Erythroblast (primary cell): ENCODE measurements at regions not wholly inside any gene's neighbourhood (a gene's known extent, or its start where the extent isn't known, plus 50 kb on each side); places are given as distances from the start of the nearest gene placed in this dataset.
"Not testable (repeated sequence)": the region's sequence is repeated elsewhere in the genome, so short reads cannot be mapped to it uniquely, and the experiment has no call there.

ENCODE experiments used
- DNase-seq, 2 experiments: peaks; one replicate each; lab custom pipeline; 2025; lab: John Stamatoyannopoulos, UW
- GATA1 ChIP-seq: IDR thresholded peaks from 2 replicates; pipeline ENCODE4 v1.6.1; 2011; ENCODE audit warnings: low read depth, mild to moderate bottlenecking, control low read depth, low read length, moderate library complexity
- POLR2A ChIP-seq: IDR thresholded peaks from 2 replicates; pipeline ENCODE4 v1.6.1; 2011; ENCODE audit warnings: mild to moderate bottlenecking, low read length

DNA sequence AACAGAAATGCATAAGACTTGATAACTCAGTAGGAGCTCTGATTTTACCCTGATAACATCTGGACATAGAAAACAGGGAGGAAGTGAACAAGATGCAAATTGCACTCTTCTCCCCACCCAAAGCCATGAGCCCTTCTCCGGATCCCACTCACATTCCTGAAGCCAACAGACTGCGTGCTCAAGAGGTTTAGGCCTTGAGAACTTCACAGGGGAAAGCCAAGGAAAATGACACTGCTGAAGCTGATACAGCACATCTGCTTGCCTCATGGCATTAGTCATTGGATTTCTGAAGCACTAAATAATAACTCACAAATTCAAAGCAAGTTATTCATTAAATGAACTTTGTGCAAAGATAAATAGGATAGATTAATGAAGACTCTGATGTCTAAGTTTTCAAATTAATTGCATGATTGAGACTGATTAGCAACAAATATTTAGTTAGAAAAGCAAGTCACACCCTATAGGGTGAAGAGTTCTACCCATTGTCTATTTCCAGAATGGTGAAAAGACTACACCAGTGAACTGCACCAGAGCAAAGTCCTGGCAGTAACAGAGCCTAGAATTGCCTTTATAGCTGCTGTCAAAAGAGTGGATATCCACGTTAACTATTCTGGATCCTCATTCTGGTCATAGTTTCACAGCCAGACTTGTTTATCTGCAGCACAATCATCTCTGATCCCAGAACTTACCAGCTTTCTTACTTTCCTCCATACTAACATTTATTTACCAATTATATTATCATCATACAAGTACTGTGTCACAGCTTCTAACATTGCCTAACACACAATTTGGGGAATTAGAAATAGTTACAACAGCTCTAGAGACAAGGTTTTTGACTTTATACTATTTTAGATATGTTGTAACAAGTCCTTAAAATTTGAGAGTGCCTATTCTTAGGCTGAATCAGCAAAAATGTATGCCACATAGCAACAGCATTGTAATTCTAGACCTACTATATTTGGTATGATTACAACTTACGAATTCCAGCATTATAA, 432.1 kb upstream of the RGMB start:
- TF ChIP-seq POLR2A (no peak), GATA1 (no peak)
- no peak for DNase-seq

DNA sequence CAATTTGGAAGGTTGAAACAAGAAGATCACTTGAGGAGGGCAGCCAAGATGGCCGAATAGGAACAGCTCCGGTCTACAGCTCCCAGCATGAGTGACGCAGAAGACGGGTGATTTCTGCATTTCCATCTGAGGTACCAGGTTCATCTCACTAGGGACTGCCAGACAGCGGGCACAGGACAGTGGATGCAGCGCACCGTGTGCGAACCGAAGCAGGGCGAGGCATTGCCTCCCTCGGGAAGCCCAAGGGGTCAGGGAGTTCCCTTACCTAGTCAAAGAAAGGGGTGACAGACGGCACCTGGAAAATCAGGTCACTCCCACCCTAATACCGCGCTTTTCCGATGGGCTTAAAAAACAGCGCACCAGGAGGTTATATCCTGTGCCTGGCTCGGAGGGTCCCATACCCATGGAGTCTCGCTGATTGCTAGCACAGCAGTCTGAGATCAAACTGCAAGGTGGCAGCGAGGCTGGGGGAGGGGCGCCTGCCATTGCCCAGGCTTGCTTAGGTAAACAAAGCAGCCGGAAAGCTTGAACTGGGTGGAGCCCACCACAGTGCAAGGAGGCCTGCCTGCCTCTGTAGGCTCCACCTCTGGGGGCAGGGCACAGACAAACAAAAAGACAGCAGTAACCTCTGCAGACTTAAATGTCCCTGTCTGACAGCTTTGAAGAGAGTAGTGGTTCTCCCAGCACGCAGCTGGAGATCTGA, 430.4 kb upstream of the RGMB start:
- DNase-seq: not testable (repeated sequence)

DNA sequence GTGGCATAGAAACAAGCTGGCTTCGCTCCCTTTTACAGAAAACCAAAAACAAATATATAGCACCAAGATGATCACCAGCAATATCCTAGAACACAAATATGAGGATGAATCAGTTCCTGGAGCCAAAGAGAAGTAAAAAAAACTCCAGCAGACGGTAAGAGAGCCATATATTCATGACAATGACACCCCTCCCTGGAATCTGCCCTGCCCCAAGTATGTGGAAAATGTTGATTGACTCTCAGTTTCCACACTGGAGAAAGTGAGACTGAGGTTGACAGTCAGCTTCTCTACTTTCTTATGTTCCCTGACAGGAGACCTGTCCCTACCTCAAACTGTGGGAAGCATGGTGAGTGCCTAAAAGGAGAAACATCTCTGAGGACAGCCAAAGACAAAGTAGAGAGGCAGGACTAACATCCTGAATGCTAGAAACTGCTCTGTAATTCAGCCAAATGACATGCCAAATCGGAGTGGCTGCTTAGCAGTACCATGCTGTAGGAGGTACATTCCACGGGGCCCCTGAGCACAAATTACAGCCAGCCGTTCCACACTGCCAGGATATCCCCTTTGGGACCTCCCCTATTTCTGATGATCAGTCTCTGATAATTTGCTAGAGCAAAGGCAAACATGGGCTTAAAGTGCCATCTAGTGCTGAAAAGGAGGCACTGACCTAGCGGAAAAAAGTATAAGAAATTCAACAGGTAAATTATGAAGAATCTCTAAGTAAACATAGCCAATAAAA, 424.0 kb upstream of the RGMB start:
- peak; percentile 1 to 16 for DNase-seq
- TF ChIP-seq POLR2A (no peak), GATA1 (no peak)

DNA sequence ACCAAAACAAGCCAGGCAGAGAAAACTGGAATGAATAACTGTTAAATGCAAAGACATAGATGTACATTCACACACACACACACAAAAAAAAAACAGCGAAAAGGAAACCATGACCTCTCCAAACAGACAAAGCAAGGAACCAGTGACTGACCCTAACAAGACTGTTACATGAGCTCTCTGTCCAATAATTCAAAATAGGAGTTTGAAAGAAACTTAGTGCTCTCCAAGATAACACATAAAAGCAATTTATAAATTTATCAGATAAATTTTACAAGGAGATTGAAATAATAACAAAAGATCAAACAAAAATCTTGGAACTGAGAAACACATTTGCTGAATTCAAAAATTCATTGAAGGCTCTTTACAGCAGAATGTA, 423.5 kb upstream of the RGMB start:
- no peak for DNase-seq

DNA sequence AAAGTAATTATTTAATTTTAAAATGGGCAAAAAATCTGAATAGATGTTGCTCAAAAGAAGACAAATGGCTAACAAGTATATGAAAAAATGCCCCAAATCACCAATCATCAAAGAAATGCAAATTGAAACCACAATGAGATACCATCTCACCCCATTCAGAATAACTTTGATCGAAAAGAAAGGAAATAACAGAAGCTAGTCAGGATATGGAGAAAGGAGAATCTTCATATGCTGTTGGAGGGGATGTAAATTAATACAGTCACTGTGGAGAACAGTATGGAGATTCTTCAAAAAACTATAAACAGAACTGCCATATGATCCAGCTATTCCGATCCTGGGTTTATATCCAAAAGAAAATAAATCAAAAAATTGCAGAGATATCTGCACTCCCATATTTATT, 418.5 kb upstream of the RGMB start:
- no peak for TF ChIP-seq POLR2A
- no peak for TF ChIP-seq GATA1
- DNase-seq: no peak

More for the DNA sequence above, 423.5 kb upstream of the RGMB start:
- no peak for TF ChIP-seq POLR2A
- no peak for TF ChIP-seq GATA1

DNA sequence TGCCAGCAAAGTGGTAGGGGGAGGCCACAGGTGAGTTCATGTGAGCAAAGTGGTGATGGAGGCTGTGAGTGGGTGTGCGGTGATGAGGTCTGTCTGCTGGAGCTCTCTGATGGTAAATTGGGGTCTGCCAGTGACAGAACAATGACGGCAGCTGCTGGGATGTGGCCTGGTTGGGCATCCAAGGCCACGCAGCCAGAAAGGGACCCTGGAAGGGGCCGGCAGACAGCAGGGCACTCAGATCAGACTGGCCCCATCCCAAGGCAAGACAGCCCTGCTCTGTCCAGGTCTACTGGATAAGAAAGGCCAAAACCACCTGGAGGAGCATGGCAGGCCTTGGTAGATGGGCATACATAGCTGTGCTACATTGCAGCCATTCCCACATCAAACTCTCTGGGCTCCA, 412.9 kb upstream of the RGMB start:
- TF ChIP-seq POLR2A: no peak
- TF ChIP-seq GATA1: no peak
- no peak for DNase-seq

DNA sequence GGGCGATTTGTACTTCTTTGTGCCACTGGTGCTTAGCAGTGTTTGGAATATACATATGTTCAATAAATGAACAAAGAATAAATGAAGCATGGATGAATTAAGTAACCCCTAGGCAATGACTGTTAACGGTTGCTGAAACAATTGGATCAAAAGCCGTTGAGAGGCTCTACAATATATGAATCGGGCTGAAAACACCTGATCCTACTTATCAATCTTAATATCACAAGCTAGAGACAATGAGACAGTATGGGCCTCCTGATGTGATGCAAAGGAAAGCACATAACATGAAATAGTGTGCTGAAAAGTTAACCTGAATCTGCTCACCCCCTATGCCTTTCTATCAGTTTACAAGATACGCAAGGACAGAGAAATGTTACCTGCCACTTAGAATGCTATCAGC, 410.3 kb upstream of the RGMB start:
- no peak for TF ChIP-seq POLR2A
- no peak for TF ChIP-seq GATA1
- no peak for DNase-seq

DNA sequence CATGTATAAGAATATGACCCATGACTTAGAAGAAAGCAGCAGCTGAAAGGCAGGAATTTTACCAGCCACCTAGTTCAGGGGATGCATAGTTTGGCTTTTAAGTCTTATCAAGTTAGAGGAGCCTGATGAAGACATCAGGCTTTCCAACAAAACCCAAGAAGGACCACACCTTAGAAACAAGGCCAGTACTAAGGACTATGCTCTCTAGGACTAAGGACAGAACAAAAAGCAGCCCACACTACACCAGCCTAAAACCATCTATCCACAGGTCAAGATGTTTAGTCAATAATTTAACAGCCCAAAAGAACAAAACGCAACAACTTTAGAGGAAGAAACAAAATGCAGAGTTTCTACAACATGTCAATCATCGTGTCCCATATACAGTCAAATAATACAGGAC, 408.9 kb upstream of the RGMB start:
- TF ChIP-seq POLR2A: no peak
- TF ChIP-seq GATA1: no peak
- DNase-seq: no peak

DNA sequence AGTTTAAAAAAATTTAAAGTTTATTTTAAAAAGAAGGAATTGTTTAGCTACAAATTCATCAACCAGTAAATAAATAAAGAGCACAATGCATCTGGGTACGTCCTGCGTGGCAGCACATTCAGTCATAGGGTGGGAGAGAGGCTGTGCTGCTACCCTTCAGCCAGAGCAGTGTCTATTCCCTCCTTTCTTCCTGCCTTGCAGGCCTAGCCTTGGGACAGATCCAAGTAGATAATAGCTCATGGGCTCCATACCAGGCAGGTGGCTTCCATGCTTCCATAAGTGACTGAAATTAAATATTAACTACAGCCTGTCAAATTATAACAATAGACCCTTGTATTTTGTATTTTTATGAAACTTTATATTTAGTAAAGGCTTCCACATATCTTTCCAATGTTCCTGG, 408.3 kb upstream of the RGMB start:
- no peak for DNase-seq
- no peak for TF ChIP-seq GATA1
- no peak for TF ChIP-seq POLR2A

DNA sequence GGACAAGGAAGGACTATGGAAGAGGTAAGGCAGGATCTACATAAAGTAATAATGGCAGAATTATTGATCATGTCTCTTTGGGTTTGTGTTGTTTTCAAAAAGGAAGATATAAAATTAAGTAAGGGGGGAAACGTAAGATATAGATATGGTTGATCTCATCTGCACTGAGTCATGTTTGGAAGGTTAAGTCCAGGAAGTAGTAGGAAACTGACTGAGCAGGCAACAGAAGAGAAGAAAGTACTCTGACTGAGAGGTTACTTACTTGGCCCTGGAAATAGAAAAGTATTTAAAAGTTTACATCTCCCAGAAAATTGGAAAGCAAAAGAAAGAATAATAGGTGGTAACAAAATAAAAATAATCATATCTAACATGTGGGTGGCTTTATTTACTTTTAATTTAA, 405.3 kb upstream of the RGMB start:
- DNase-seq: no peak
- no peak for TF ChIP-seq POLR2A
- no peak for TF ChIP-seq GATA1

DNA sequence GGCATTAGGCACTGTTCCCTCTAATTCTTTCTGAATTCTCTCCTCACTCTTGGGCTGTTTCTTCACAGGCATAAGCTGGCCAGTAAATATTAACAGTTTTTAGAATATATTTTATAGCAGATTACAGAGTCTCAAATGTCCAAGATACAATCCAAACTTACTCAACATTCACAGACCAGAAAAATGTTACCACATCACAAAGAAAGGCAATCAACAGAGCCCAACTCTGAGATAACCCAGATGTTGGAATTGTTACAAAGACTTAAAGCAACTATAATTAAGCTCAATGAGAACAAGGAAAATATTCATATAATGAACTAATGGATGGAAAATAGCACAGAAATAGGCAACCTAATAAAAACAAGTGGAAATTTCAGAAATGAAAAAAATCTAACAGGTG, 401.1 kb upstream of the RGMB start:
- DNase-seq: no peak
- TF ChIP-seq POLR2A (no peak), GATA1 (no peak)

DNA sequence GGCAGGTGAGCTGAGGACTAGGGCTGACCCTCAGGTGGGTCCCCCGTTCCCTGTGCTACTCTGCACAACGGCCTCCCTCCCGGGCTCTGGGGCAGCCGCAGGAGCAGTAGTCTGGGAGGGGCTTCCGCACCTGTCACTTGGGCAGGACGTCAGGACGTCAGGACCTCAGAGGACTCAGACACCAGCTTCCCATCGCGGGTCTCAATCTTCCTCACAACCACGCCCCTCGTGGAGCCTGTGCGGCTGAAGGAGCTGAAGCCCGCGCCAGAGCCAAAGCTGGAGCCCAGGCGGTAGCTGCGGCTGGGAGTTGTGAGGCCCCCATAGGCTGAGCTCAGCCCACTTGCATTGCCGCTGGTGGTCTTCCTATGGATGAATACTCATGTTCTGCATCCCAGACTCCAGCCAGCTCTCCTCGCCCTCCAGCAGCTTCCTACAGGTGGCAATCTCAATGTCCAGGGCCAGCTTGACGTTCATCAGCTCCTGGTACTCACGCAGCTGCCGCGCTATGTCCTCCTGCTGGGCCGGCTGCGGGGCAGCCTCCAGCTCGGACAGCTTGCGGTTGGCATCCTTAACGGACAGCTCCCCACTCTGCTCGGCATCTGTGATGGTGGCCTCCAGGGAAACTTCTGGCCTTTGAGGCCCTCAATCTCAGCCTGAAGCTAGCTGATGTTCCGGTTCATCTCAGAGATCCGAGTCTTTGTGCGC, 381.4 kb upstream of the RGMB start:
- no peak for TF ChIP-seq POLR2A
- no peak for TF ChIP-seq GATA1
- no peak for DNase-seq

DNA sequence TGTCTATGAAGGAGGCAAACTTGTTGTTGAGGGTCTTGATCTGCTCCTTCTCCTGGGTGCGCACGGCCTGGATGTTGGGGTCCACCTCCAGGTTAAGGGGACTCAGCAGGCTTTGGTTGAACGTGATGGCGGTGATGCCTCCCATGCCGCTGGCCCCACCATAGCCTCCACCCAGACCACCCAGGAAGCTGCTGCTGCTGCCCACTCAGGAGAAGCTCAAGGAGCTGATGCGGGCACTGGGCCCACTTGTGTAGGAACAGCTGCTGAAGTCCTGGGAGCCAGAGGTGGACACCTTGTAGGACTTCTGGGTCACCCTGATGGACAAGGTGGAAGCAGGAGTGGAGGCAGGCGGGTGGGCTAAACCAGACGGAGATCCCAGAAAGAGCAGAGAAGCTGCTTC, 380.3 kb upstream of the RGMB start:
- not testable (repeated sequence) for DNase-seq
